Astrocyte (in vitro differentiated cells and primary cell): ENCODE measurements at regions not wholly inside any gene's neighbourhood (a gene's known extent, or its start where the extent isn't known, plus 50 kb on each side); places are given as distances from the start of the nearest gene placed in this dataset.

Experiments used
- EZH2 ChIP-seq: IDR thresholded peaks from 2 replicates; pipeline ENCODE4 v1.6.1; 2012; ENCODE audit warnings: mild to moderate bottlenecking, low read length, inconsistent platforms; ENCODE audit not compliant: insufficient read depth
- TF ChIP-seq, protein P1 (sequence below): IDR thresholded peaks from 2 replicates; pipeline ENCODE4 v1.5.1; 2011; ENCODE audit warnings: low read depth, mild to moderate bottlenecking, inconsistent platforms, low read length, moderate library complexity; ENCODE audit not compliant: insufficient read depth

DNA sequence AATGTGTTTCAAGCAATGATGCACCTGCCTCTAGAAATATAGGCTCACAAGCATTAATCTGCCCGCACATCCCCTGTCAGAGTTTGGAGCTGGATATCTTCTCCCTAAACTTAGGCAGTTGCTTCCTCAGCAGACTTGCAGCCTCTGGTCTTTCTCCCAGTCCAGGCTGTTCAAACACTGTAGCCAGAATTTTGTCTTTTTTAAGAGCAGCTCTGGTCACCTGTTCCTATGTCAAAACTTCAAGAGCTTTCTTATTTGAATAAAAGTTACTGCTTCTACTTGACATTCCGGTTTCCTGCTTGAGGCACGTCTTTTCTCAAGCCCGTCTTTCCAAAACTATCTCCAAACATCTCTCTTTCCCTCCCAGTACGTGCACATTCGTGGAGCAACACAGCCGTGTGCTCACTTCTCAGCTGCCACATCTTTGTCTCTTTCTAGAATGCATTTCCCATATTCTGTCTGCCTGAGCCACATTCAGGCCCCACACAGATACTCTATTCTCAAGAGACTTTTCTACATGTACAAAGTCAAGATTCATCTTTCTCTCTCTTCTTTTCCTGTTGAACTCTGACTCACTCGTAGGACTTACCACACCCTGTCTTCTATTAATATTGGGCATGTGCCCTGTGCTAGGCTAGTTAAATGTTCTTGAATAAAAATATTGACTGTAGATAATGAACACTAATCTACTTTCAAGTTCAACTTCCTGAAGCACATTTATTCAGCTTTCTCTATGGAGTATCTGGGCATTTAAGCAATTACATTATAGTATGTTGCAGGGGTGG lies 307.7 kb upstream of the SOX2 start:
- TF ChIP-seq, protein P1, sequence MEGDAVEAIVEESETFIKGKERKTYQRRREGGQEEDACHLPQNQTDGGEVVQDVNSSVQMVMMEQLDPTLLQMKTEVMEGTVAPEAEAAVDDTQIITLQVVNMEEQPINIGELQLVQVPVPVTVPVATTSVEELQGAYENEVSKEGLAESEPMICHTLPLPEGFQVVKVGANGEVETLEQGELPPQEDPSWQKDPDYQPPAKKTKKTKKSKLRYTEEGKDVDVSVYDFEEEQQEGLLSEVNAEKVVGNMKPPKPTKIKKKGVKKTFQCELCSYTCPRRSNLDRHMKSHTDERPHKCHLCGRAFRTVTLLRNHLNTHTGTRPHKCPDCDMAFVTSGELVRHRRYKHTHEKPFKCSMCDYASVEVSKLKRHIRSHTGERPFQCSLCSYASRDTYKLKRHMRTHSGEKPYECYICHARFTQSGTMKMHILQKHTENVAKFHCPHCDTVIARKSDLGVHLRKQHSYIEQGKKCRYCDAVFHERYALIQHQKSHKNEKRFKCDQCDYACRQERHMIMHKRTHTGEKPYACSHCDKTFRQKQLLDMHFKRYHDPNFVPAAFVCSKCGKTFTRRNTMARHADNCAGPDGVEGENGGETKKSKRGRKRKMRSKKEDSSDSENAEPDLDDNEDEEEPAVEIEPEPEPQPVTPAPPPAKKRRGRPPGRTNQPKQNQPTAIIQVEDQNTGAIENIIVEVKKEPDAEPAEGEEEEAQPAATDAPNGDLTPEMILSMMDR: no peak
- no peak for TF ChIP-seq EZH2
